ENCODE measurements at regions not wholly inside any gene's neighbourhood (a gene's known extent, or its start where the extent isn't known, plus 50 kb on each side); places are given as distances from the start of the nearest gene placed in this dataset.

DNA sequence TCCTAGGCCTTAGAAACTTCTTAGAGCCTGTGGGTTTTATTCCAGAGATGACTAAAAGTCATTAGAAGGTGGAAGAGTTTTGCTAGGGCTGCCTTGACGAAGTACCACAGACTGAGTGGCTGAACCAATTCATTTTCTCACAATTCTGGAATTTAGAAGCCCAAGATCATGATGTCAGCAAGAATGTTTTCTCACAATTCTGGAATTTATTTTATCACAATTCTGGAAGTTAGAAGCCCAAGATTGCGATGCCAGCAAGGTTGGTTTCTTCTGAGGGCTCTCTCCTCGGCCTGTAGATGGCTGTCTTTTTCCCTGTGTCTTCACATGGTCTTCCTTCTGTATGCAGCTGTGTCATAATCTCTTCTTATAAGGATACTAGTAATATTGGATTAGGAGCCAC, 672.9 kb upstream of the MARCKS start:
- DNase-seq (ENCODE audit: low spot score) (no peak), ATAC-seq (no peak)
- no peaks in the 10 kb centered on the region for H3K36me3 Mint-ChIP-seq (ENCODE audit: low read depth)
- Histone ChIP-seq H3K4me1 (ENCODE audit: insufficient read depth) (no peaks in the 10 kb centered on the region), H3K9me2 (ENCODE audit: insufficient read depth) (no peaks in the 10 kb centered on the region), H3K4me2 (no peak overlapping the region), H4K20me1 (replicated peaks; ENCODE audit: insufficient read depth) (no peaks in the 10 kb centered on the region; the same call in 1 of the 2 replicates), H3K79me2 (replicated peaks; ENCODE audit: insufficient read depth) (no peaks in the 10 kb centered on the region), H3K27ac (ENCODE audit: low read depth) (no peak overlapping the region), H3K27me3 (ENCODE audit: insufficient read depth) (no peaks in the 10 kb centered on the region), H3K4me3 (no peak overlapping the region), H3K36me3 (ENCODE audit: insufficient read depth) (no peaks in the 10 kb centered on the region), H2AFZ (no peak overlapping the region), H3F3A (replicated peaks; ENCODE audit: low read depth) (no peaks in the 10 kb centered on the region)
- peaks cover 4% of the 10 kb centered on the region; the same call in 2 of the 3 replicates for H3K4me1 Mint-ChIP-seq
- no peak for TF ChIP-seq POLR2AphosphoS5 (IDR thresholded peaks at IDR 0.05; ENCODE audit: low read depth)
- H3K4me3 Mint-ChIP-seq, result no peak overlapping the region
- H3K9me3 Mint-ChIP-seq, result no peaks in the 10 kb centered on the region
- no peak overlapping the region for H3K27ac Mint-ChIP-seq
- H3K27me3 Mint-ChIP-seq (ENCODE audit: insufficient read depth, low read depth, poor library complexity), result no peaks in the 10 kb centered on the region

DNA sequence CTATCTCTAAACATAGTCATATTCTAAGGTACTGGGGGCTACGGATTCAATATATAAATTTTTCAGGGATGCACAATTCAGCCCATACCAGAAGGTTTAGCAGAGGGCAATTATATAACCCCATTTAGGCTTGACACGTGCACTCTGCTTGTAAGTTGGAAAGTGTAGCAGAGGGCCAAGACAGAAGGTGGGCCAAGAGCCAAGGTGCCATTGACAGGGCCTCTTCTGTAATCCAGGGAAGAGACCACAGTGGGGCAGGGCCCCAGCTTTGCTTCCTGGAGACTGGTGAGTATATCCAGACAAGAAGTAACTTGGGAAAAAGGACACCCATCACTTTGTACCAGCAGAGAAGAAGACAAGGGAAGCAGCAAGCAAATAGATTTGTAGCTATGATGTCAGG, 672.4 kb upstream of the MARCKS start:
- no peaks in the 10 kb centered on the region for H3K9me2 ChIP-seq (ENCODE audit: insufficient read depth)
- H2AFZ ChIP-seq, result no peak overlapping the region
- H3F3A ChIP-seq (replicated peaks; ENCODE audit: low read depth), result no peaks in the 10 kb centered on the region
- Mint-ChIP-seq H3K4me3 (no peak overlapping the region), H3K27me3 (ENCODE audit: insufficient read depth, low read depth, poor library complexity) (no peaks in the 10 kb centered on the region), H3K4me1 (peaks cover 4% of the 10 kb centered on the region; the same call in 2 of the 3 replicates), H3K36me3 (ENCODE audit: low read depth) (no peaks in the 10 kb centered on the region), H3K9me3 (no peaks in the 10 kb centered on the region), H3K27ac (no peak overlapping the region)
- H3K27me3 ChIP-seq (ENCODE audit: insufficient read depth), result no peaks in the 10 kb centered on the region
- no peak overlapping the region for H3K27ac ChIP-seq (ENCODE audit: low read depth)
- DNase-seq (ENCODE audit: low spot score) (no peak), ATAC-seq (no peak)
- H3K36me3 ChIP-seq (ENCODE audit: insufficient read depth), result no peaks in the 10 kb centered on the region
- no peaks in the 10 kb centered on the region for H3K4me1 ChIP-seq (ENCODE audit: insufficient read depth)
- H4K20me1 ChIP-seq (replicated peaks; ENCODE audit: insufficient read depth), result no peaks in the 10 kb centered on the region; the same call in 1 of the 2 replicates
- TF ChIP-seq CREB1 (CRISPR knock-in tag; IDR thresholded peaks at IDR 0.05; ENCODE audit: low read depth) (no peak), STAT1 (IDR thresholded peaks at IDR 0.05; ENCODE audit: unreplicated experiment) (no peak), ZNF331 (CRISPR knock-in tag; IDR thresholded peaks at IDR 0.05; ENCODE audit: low read depth) (no peak)
- TF ChIP-seq, protein P1, sequence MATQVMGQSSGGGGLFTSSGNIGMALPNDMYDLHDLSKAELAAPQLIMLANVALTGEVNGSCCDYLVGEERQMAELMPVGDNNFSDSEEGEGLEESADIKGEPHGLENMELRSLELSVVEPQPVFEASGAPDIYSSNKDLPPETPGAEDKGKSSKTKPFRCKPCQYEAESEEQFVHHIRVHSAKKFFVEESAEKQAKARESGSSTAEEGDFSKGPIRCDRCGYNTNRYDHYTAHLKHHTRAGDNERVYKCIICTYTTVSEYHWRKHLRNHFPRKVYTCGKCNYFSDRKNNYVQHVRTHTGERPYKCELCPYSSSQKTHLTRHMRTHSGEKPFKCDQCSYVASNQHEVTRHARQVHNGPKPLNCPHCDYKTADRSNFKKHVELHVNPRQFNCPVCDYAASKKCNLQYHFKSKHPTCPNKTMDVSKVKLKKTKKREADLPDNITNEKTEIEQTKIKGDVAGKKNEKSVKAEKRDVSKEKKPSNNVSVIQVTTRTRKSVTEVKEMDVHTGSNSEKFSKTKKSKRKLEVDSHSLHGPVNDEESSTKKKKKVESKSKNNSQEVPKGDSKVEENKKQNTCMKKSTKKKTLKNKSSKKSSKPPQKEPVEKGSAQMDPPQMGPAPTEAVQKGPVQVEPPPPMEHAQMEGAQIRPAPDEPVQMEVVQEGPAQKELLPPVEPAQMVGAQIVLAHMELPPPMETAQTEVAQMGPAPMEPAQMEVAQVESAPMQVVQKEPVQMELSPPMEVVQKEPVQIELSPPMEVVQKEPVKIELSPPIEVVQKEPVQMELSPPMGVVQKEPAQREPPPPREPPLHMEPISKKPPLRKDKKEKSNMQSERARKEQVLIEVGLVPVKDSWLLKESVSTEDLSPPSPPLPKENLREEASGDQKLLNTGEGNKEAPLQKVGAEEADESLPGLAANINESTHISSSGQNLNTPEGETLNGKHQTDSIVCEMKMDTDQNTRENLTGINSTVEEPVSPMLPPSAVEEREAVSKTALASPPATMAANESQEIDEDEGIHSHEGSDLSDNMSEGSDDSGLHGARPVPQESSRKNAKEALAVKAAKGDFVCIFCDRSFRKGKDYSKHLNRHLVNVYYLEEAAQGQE (IDR thresholded peaks at IDR 0.05; ENCODE audit: unreplicated experiment), result no peak
- no peak overlapping the region for H3K4me3 ChIP-seq
- no peak overlapping the region for H3K4me2 ChIP-seq
- H3K79me2 ChIP-seq (replicated peaks; ENCODE audit: insufficient read depth), result no peaks in the 10 kb centered on the region

- H3K4me1 ChIP-seq (ENCODE audit: insufficient read depth), result no peaks in the 10 kb centered on the region
- peaks cover 4% of the 10 kb centered on the region; the same call in 2 of the 3 replicates for H3K4me1 Mint-ChIP-seq
- no peak overlapping the region for H2AFZ ChIP-seq
- no peaks in the 10 kb centered on the region for H3K9me2 ChIP-seq (ENCODE audit: insufficient read depth)
- H3K27ac Mint-ChIP-seq, result no peak overlapping the region
- no peak overlapping the region for H3K27ac ChIP-seq (ENCODE audit: low read depth)
- no peaks in the 10 kb centered on the region for H3K79me2 ChIP-seq (replicated peaks; ENCODE audit: insufficient read depth)
- no peaks in the 10 kb centered on the region for H3K9me3 Mint-ChIP-seq
- no peaks in the 10 kb centered on the region for H3F3A ChIP-seq (replicated peaks; ENCODE audit: low read depth)
- DNase-seq (ENCODE audit: low spot score) (no peak), ATAC-seq (no peak)
- no peak overlapping the region for H3K4me3 ChIP-seq
- no peaks in the 10 kb centered on the region for H3K36me3 ChIP-seq (ENCODE audit: insufficient read depth)
- H3K27me3 Mint-ChIP-seq (ENCODE audit: insufficient read depth, low read depth, poor library complexity), result no peaks in the 10 kb centered on the region
- H3K27me3 ChIP-seq (ENCODE audit: insufficient read depth), result no peaks in the 10 kb centered on the region
- H4K20me1 ChIP-seq (replicated peaks; ENCODE audit: insufficient read depth), result no peaks in the 10 kb centered on the region; the same call in 1 of the 2 replicates
- no peak overlapping the region for H3K4me2 ChIP-seq
- H3K4me3 Mint-ChIP-seq, result no peak overlapping the region
- H3K36me3 Mint-ChIP-seq (ENCODE audit: low read depth), result no peaks in the 10 kb centered on the region
- TF ChIP-seq, protein P2, sequence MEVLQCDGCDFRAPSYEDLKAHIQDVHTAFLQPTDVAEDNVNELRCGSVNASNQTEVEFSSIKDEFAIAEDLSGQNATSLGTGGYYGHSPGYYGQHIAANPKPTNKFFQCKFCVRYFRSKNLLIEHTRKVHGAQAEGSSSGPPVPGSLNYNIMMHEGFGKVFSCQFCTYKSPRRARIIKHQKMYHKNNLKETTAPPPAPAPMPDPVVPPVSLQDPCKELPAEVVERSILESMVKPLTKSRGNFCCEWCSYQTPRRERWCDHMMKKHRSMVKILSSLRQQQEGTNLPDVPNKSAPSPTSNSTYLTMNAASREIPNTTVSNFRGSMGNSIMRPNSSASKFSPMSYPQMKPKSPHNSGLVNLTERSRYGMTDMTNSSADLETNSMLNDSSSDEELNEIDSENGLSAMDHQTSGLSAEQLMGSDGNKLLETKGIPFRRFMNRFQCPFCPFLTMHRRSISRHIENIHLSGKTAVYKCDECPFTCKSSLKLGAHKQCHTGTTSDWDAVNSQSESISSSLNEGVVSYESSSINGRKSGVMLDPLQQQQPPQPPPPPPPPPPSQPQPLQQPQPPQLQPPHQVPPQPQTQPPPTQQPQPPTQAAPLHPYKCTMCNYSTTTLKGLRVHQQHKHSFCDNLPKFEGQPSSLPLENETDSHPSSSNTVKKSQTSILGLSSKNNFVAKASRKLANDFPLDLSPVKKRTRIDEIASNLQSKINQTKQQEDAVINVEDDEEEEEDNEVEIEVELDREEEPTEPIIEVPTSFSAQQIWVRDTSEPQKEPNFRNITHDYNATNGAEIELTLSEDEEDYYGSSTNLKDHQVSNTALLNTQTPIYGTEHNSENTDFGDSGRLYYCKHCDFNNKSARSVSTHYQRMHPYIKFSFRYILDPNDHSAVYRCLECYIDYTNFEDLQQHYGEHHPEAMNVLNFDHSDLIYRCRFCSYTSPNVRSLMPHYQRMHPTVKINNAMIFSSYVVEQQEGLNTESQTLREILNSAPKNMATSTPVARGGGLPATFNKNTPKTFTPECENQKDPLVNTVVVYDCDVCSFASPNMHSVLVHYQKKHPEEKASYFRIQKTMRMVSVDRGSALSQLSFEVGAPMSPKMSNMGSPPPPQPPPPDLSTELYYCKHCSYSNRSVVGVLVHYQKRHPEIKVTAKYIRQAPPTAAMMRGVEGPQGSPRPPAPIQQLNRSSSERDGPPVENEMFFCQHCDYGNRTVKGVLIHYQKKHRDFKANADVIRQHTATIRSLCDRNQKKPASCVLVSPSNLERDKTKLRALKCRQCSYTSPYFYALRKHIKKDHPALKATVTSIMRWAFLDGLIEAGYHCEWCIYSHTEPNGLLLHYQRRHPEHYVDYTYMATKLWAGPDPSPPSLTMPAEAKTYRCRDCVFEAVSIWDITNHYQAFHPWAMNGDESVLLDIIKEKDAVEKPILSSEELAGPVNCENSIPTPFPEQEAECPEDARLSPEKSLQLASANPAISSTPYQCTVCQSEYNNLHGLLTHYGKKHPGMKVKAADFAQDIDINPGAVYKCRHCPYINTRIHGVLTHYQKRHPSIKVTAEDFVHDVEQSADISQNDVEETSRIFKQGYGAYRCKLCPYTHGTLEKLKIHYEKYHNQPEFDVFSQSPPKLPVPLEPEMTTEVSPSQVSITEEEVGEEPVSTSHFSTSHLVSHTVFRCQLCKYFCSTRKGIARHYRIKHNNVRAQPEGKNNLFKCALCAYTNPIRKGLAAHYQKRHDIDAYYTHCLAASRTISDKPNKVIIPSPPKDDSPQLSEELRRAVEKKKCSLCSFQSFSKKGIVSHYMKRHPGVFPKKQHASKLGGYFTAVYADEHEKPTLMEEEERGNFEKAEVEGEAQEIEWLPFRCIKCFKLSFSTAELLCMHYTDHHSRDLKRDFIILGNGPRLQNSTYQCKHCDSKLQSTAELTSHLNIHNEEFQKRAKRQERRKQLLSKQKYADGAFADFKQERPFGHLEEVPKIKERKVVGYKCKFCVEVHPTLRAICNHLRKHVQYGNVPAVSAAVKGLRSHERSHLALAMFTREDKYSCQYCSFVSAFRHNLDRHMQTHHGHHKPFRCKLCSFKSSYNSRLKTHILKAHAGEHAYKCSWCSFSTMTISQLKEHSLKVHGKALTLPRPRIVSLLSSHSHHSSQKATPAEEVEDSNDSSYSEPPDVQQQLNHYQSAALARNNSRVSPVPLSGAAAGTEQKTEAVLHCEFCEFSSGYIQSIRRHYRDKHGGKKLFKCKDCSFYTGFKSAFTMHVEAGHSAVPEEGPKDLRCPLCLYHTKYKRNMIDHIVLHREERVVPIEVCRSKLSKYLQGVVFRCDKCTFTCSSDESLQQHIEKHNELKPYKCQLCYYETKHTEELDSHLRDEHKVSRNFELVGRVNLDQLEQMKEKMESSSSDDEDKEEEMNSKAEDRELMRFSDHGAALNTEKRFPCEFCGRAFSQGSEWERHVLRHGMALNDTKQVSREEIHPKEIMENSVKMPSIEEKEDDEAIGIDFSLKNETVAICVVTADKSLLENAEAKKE (CRISPR knock-in tag; IDR thresholded peaks at IDR 0.05), result no peak
- no peak for TF ChIP-seq ZNF114 (CRISPR knock-in tag; IDR thresholded peaks at IDR 0.05)
- TF ChIP-seq JUNB (IDR thresholded peaks at IDR 0.05; ENCODE audit: unreplicated experiment), result no peak
- no peak for TF ChIP-seq EZH2phosphoT487 (IDR thresholded peaks at IDR 0.05; ENCODE audit: unreplicated experiment)
Measured at GRCh38 chr6:113185299-113185698, 671.8 kb upstream of the MARCKS start.
